KMS-11 (cell line): ENCODE measurements at regions not wholly inside any gene's neighbourhood (a gene's known extent, or its start where the extent isn't known, plus 50 kb on each side); places are given as distances from the start of the nearest gene placed in this dataset.

Experiments used
- H2AFZ ChIP-seq: fragments of 200-600 bp; sonication (generic); 2 replicates; pipeline ENCODE4 v1.6.1; 2016; ENCODE audit warnings: antibody characterized with exemption, mixed run types, low read depth
- H3K27ac ChIP-seq: fragments of 200-600 bp; sonication (generic); 2 replicates; pipeline ENCODE4 v1.6.1; 2016; ENCODE audit warnings: mild to moderate bottlenecking, mixed run types
- H3K27me3 ChIP-seq: fragments of 200-600 bp; sonication (generic); 2 replicates; pipeline ENCODE4 v1.6.1; 2017; ENCODE audit warnings: mild to moderate bottlenecking, low read depth, mixed run types, moderate library complexity; ENCODE audit not compliant: insufficient read depth
- H3K36me3 ChIP-seq: fragments of 200-600 bp; sonication (generic); 2 replicates; pipeline ENCODE4 v1.6.1; 2017; ENCODE audit warnings: mild to moderate bottlenecking, mixed run types; ENCODE audit not compliant: insufficient read depth
- H3K4me1 ChIP-seq: fragments of 200-600 bp; sonication (generic); 2 replicates; pipeline ENCODE4 v1.6.1; 2016; ENCODE audit warnings: mild to moderate bottlenecking, low read depth, mixed run types; ENCODE audit not compliant: poor library complexity, severe bottlenecking
- H3K4me2 ChIP-seq: fragments of 200-600 bp; sonication (generic); 2 replicates; pipeline ENCODE4 v1.7.0; 2016; ENCODE audit warnings: mild to moderate bottlenecking, mixed run types
- H3K4me3 ChIP-seq: fragments of 200-600 bp; sonication (generic); IDR thresholded peaks from 2 replicates; pipeline ENCODE4 v1.6.1; 2017; ENCODE audit warnings: low read depth, low read length, mixed read lengths; ENCODE audit not compliant: insufficient read depth
- H3K79me2 ChIP-seq: fragments of 200-600 bp; sonication (generic); 2 replicates; pipeline ENCODE4 v1.6.1; 2016; ENCODE audit warnings: low read depth, mixed run types; ENCODE audit not compliant: insufficient read depth
- H3K9ac ChIP-seq: fragments of 200-600 bp; sonication (generic); 2 replicates; pipeline ENCODE4 v1.6.1; 2016; ENCODE audit warnings: mild to moderate bottlenecking, mixed run types
- H4K20me1 ChIP-seq: fragments of 200-600 bp; sonication (generic); 2 replicates; pipeline ENCODE4 v1.6.1; 2016; ENCODE audit warnings: mild to moderate bottlenecking, mixed run types; ENCODE audit not compliant: insufficient read depth
- CTCF ChIP-seq: fragments of 200-600 bp; sonication (generic); conservative IDR thresholded peaks from 2 replicates; pipeline ENCODE4 v1.6.1; 2017; ENCODE audit warnings: low read depth, mild to moderate bottlenecking, antibody characterized with exemption, low read length, moderate library complexity, mixed read lengths

GRCh38 chr22:49547751-49548239 is 279.9 kb downstream of the BRD1 start:
- TF ChIP-seq CTCF, result no peak
- Histone ChIP-seq H2AFZ (no peak overlapping the region), H3K27me3 (no peaks in the 10 kb centered on the region; the same call in 1 of the 2 replicates), H3K4me1 (no peaks in the 10 kb centered on the region), H3K9ac (no peak overlapping the region), H3K36me3 (no peaks in the 10 kb centered on the region), H3K79me2 (no peaks in the 10 kb centered on the region), H3K27ac (no peak overlapping the region), H3K4me3 (no peak overlapping the region), H3K4me2 (no peak overlapping the region), H4K20me1 (no peaks in the 10 kb centered on the region)

GRCh38 chr22:49546811-49547585 is 280.7 kb downstream of the BRD1 start:
- H3K27me3 ChIP-seq, result no peaks in the 10 kb centered on the region; the same call in 1 of the 2 replicates
- no peak overlapping the region for H2AFZ ChIP-seq
- TF ChIP-seq CTCF, result no peak
- no peaks in the 10 kb centered on the region for H3K36me3 ChIP-seq
- H3K4me1 ChIP-seq, result no peaks in the 10 kb centered on the region
- H3K79me2 ChIP-seq, result no peaks in the 10 kb centered on the region
- H3K9ac ChIP-seq, result no peak overlapping the region
- no peaks in the 10 kb centered on the region for H4K20me1 ChIP-seq
- H3K4me3 ChIP-seq, result no peak overlapping the region
- H3K4me2 ChIP-seq, result no peak overlapping the region
- H3K27ac ChIP-seq, result no peak overlapping the region

GRCh38 chr22:49545606-49546005 is 282.1 kb downstream of the BRD1 start:
- no peaks in the 10 kb centered on the region for H3K79me2 ChIP-seq
- H3K4me2 ChIP-seq, result no peak overlapping the region
- H3K9ac ChIP-seq, result no peak overlapping the region
- H4K20me1 ChIP-seq, result no peaks in the 10 kb centered on the region
- no peaks in the 10 kb centered on the region; the same call in 1 of the 2 replicates for H3K27me3 ChIP-seq
- H3K36me3 ChIP-seq, result no peaks in the 10 kb centered on the region
- TF ChIP-seq CTCF, result no peak
- H2AFZ ChIP-seq, result no peak overlapping the region
- H3K27ac ChIP-seq, result no peak overlapping the region
- no peaks in the 10 kb centered on the region for H3K4me1 ChIP-seq
- H3K4me3 ChIP-seq, result no peak overlapping the region

GRCh38 chr22:49544286-49544685 is 283.4 kb downstream of the BRD1 start:
- H2AFZ ChIP-seq, result no peak overlapping the region
- H4K20me1 ChIP-seq, result no peaks in the 10 kb centered on the region
- no peak for TF ChIP-seq CTCF
- no peak overlapping the region for H3K4me3 ChIP-seq
- no peak overlapping the region for H3K27ac ChIP-seq
- no peaks in the 10 kb centered on the region for H3K79me2 ChIP-seq
- no peak overlapping the region for H3K4me2 ChIP-seq
- no peaks in the 10 kb centered on the region for H3K4me1 ChIP-seq
- H3K36me3 ChIP-seq, result no peaks in the 10 kb centered on the region
- no peak overlapping the region for H3K9ac ChIP-seq
- H3K27me3 ChIP-seq, result no peaks in the 10 kb centered on the region; the same call in 1 of the 2 replicates
